WTC11 (cell line): ENCODE measurements at regions not wholly inside any gene's neighbourhood (a gene's known extent, or its start where the extent isn't known, plus 50 kb on each side); places are given as distances from the start of the nearest gene placed in this dataset.

Experiments
- ATF1 ChIP-seq: sonication (generic); formaldehyde crosslinking; IDR thresholded peaks from 2 replicates; pipeline ENCODE4 v1.8.1; 2023; ENCODE audit warnings: mild to moderate bottlenecking, moderate library complexity, missing genetic modification reagents
- CREB1 ChIP-seq: sonication (generic); formaldehyde crosslinking; IDR thresholded peaks from 2 replicates; pipeline ENCODE4 v1.8.0; 2023; ENCODE audit warnings: mild to moderate bottlenecking, missing genetic modification reagents
- CTCF ChIP-seq: fragments of 200-600 bp; IDR thresholded peaks from 2 replicates; pipeline ENCODE4 v1.8.0; 2022; ENCODE audit warnings: antibody characterized with exemption
- E2F4 ChIP-seq: sonication (generic); formaldehyde crosslinking; IDR thresholded peaks from 2 replicates; pipeline ENCODE4 v1.8.1; 2022; ENCODE audit warnings: low read depth, mild to moderate bottlenecking, moderate library complexity, missing genetic modification reagents, borderline replicate concordance
- FOXP1 ChIP-seq: sonication (generic); formaldehyde crosslinking; IDR thresholded peaks from 2 replicates; pipeline ENCODE4 v1.8.0; 2022; ENCODE audit warnings: missing genetic modification reagents, mild to moderate bottlenecking, moderate library complexity, borderline replicate concordance
- GABPB1 ChIP-seq: sonication (generic); formaldehyde crosslinking; IDR thresholded peaks from 2 replicates; pipeline ENCODE4 v1.8.1; 2023; ENCODE audit warnings: mild to moderate bottlenecking, missing genetic modification reagents
- NR3C1 ChIP-seq: sonication (generic); formaldehyde crosslinking; conservative IDR thresholded peaks from 2 replicates; pipeline ENCODE4 v1.8.1; 2023; ENCODE audit warnings: low read depth, mild to moderate bottlenecking, missing genetic modification reagents
- SP1 ChIP-seq: sonication (generic); formaldehyde crosslinking; conservative IDR thresholded peaks from 2 replicates; pipeline ENCODE4 v1.8.1; 2022; ENCODE audit warnings: missing genetic modification reagents
- USF2 ChIP-seq: sonication (generic); formaldehyde crosslinking; IDR thresholded peaks from 2 replicates; pipeline ENCODE4 v1.8.1; 2023; ENCODE audit warnings: mild to moderate bottlenecking, missing genetic modification reagents, moderate library complexity
- ZBTB43 ChIP-seq: sonication (generic); formaldehyde crosslinking; IDR thresholded peaks from 2 replicates; pipeline ENCODE4 v1.8.1; 2023; ENCODE audit warnings: mild to moderate bottlenecking, missing genetic modification reagents
- ZNF263 ChIP-seq: sonication (generic); formaldehyde crosslinking; IDR thresholded peaks from 2 replicates; pipeline ENCODE4 v1.8.1; 2022; ENCODE audit warnings: low read depth, mild to moderate bottlenecking, moderate library complexity, missing genetic modification reagents
- ZNF281 ChIP-seq: sonication (generic); formaldehyde crosslinking; IDR thresholded peaks from 2 replicates; pipeline ENCODE4 v1.8.0; 2023; ENCODE audit warnings: mild to moderate bottlenecking, missing genetic modification reagents
- ZNF317 ChIP-seq: sonication (generic); formaldehyde crosslinking; IDR thresholded peaks from 2 replicates; pipeline ENCODE4 v1.8.1; 2023; ENCODE audit warnings: low read depth, mild to moderate bottlenecking, moderate library complexity, missing genetic modification reagents, borderline replicate concordance

- TF ChIP-seq FOXP1 (CRISPR knock-in tag) (no peak), CREB1 (no peak), CTCF (no peak), USF2 (CRISPR knock-in tag) (no peak), E2F4 (CRISPR knock-in tag) (no peak), NR3C1 (CRISPR knock-in tag) (no peak), ZNF263 (CRISPR knock-in tag) (no peak), ZNF317 (CRISPR knock-in tag) (no peak), GABPB1 (CRISPR knock-in tag) (no peak), SP1 (no peak), ZBTB43 (CRISPR knock-in tag) (no peak), ATF1 (CRISPR knock-in tag) (no peak), ZNF281 (CRISPR knock-in tag) (no peak)
These were observed 474.5 kb downstream of the TMEM114 start for GRCh38 chr16:8115814-8116213.
